ENCODE measurements at regions not wholly inside any gene's neighbourhood (a gene's known extent, or its start where the extent isn't known, plus 50 kb on each side); places are given as distances from the start of the nearest gene placed in this dataset.
A peak's percentile ranks its signal among the peaks of the same experiment; 100 is the strongest.

DNA sequence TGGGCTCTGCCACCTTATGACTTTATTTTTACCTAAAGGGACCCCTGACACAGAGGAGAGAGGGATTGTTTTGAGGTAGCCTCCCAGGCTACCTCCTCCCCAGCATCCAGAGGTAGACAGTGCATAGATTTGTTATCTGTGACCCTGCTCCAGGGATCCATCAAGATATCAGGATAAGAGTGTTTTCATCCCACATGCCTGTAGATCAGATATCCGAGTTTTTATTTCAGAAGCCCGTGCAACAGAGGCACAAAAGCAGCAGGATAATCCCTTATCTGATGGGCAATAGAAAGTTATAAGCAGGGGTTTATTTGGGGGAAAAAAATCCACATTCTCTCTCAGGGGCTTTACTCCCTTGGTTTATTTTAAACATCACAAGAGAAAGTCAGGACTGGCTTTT is 117.0 kb upstream of the RPH3A start:
- no peak overlapping the region for H3K27ac ChIP-seq (ENCODE audit: low read depth, low read length)
- Mint-ChIP-seq H3K27ac (peak overlapping the region in 1 of 8 donors; percentile 8), H3K4me3 (no peak overlapping the region), H3K27me3 (peaks cover 11 to 26% of the 10 kb centered on the region in 2 donors), H3K36me3 (no peaks in the 10 kb centered on the region), H3K4me1 (no peaks in the 10 kb centered on the region), H3K9me3 (no peaks in the 10 kb centered on the region)
- no peaks in the 10 kb centered on the region for H3K36me3 ChIP-seq (ENCODE audit: insufficient read depth, low read length)
- no peak overlapping the region for H3K4me3 ChIP-seq (ENCODE audit: low read length)
- peaks cover 5% of the 10 kb centered on the region for H3K27me3 ChIP-seq (ENCODE audit: insufficient read depth, low read length, poor library complexity, severe bottlenecking)
- DNase-seq, result no peak
- POLR2A ChIA-PET, result no interaction called here
- H3K4me1 ChIP-seq (ENCODE audit: insufficient read depth, low read length), result no peaks in the 10 kb centered on the region
- H3K9me3 ChIP-seq (ENCODE audit: low read length), result no peaks in the 10 kb centered on the region
- CTCF ChIA-PET, result no interaction called here

DNA sequence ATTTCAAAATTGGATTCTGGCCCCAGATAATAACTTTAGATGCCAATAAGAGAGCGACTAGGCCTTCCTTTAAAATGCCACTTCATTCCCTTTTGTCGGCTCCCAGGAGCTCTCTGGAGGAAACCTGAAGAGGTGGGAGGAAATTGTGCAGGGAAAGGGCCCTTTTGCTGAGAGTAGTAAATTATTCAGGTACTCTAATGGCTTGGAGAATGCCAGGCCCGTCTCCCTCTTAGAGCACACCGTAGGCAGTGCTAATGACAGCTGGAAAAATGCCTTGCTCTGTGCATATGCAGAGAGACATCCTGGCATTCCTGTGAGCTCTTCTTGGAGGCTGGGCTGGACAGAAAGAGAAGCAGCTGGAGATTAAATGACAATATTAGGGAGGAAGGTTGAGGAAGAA is 115.0 kb upstream of the RPH3A start:
- POLR2A ChIA-PET, result no interaction called here
- Mint-ChIP-seq H3K36me3 (no peaks in the 10 kb centered on the region), H3K4me1 (no peaks in the 10 kb centered on the region), H3K4me3 (no peak overlapping the region), H3K27ac (no peak overlapping the region), H3K9me3 (no peaks in the 10 kb centered on the region), H3K27me3 (peaks cover 15 to 37% of the 10 kb centered on the region in 2 donors)
- Histone ChIP-seq H3K36me3 (ENCODE audit: insufficient read depth, low read length) (no peaks in the 10 kb centered on the region), H3K27me3 (ENCODE audit: insufficient read depth, low read length, poor library complexity, severe bottlenecking) (peaks cover 5% of the 10 kb centered on the region), H3K9me3 (ENCODE audit: low read length) (no peaks in the 10 kb centered on the region), H3K4me3 (ENCODE audit: low read length) (no peak overlapping the region), H3K4me1 (ENCODE audit: insufficient read depth, low read length) (no peaks in the 10 kb centered on the region), H3K27ac (ENCODE audit: low read depth, low read length) (no peak overlapping the region)
- CTCF ChIA-PET, result no interaction called here
- DNase-seq, result no peak

DNA sequence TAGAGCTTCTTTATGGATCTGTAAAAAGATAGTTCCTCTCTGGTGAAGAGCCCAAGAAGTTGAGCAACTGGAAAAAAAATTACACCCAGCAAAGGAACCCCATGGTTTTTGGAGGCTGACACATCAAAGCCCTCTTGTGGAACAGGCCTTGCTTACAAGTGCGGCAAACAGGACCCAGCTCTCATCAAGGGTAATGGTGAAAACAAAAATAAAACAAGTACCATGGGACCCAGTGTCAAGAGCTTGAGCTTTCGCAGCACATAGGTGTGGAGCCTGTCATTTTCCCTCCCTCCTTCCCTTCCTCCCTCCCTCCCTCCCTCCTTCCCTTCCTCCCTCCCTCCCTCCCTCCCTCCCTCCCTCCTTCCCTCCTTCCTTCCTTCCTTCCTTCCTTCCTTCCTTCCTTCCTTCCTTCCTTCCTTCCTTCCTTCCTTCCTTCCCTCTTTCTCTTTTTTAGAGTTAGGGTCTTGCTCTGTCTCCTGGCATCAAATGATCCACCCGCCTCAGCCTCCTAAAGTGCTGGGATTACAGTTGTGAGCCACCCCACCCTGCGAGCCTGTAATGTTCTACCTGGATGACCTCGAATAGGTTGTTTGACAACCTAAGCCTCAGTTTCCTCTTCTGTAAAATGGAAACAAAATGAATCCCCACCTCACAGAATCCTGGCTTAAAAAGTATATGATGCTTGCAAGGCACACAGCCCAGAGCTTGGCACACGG is 114.3 kb upstream of the RPH3A start:
- ChIA-PET POLR2A (interaction anchor here (0.6 kb wide), 1 partner anchor 51 kb away, joined by 3 read pairs; no protein-coding TSS in a partner anchor), CTCF (no interaction called here)
- Histone ChIP-seq H3K27ac (ENCODE audit: low read depth, low read length) (no peak overlapping the region), H3K4me3 (ENCODE audit: low read length) (no peak overlapping the region), H3K4me1 (ENCODE audit: insufficient read depth, low read length) (no peaks in the 10 kb centered on the region), H3K36me3 (ENCODE audit: insufficient read depth, low read length) (no peaks in the 10 kb centered on the region), H3K27me3 (ENCODE audit: insufficient read depth, low read length, poor library complexity, severe bottlenecking) (peaks cover 5% of the 10 kb centered on the region), H3K9me3 (ENCODE audit: low read length) (no peaks in the 10 kb centered on the region)
- no peak for DNase-seq
- Mint-ChIP-seq H3K27me3 (peaks cover 20 to 44% of the 10 kb centered on the region in 2 donors), H3K4me1 (no peaks in the 10 kb centered on the region), H3K4me3 (no peak overlapping the region), H3K36me3 (no peaks in the 10 kb centered on the region), H3K27ac (no peak overlapping the region), H3K9me3 (no peaks in the 10 kb centered on the region)

DNA sequence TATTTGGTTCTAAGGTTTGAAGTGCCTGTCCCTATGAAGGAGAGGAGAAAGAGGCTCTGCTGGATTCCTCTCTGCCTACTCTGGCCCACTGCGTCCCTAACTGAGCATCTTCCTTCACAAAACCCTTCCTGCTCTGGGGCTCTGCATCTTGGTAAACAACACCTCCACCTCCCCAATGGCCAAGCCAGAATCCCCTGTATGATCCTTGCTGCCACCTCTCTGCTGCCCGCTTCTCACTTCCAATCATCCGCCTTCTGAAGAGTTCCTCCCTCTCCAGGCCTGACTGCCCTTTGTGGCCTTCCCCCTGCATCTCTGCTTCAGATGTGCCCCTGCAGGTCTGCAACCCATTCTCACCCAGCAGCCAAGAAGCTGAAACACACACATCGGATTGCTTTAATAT is 110.6 kb upstream of the RPH3A start:
- POLR2A ChIA-PET, result no interaction called here
- H3K9me3 ChIP-seq (ENCODE audit: low read length), result no peaks in the 10 kb centered on the region
- H3K36me3 Mint-ChIP-seq, result no peaks in the 10 kb centered on the region
- H3K27ac ChIP-seq (ENCODE audit: low read depth, low read length), result no peak overlapping the region
- H3K36me3 ChIP-seq (ENCODE audit: insufficient read depth, low read length), result no peaks in the 10 kb centered on the region
- no peak overlapping the region for H3K4me3 ChIP-seq (ENCODE audit: low read length)
- no peak for DNase-seq
- CTCF ChIA-PET, result no interaction called here
- no peaks in the 10 kb centered on the region for H3K9me3 Mint-ChIP-seq
- no peaks in the 10 kb centered on the region for H3K4me1 ChIP-seq (ENCODE audit: insufficient read depth, low read length)
- H3K27ac Mint-ChIP-seq, result no peak overlapping the region
- H3K27me3 Mint-ChIP-seq, result peaks cover 18 to 54% of the 10 kb centered on the region in 2 donors
- no peak overlapping the region for H3K4me3 Mint-ChIP-seq
- no peaks in the 10 kb centered on the region for H3K27me3 ChIP-seq (ENCODE audit: insufficient read depth, low read length, poor library complexity, severe bottlenecking)
- no peaks in the 10 kb centered on the region for H3K4me1 Mint-ChIP-seq

DNA sequence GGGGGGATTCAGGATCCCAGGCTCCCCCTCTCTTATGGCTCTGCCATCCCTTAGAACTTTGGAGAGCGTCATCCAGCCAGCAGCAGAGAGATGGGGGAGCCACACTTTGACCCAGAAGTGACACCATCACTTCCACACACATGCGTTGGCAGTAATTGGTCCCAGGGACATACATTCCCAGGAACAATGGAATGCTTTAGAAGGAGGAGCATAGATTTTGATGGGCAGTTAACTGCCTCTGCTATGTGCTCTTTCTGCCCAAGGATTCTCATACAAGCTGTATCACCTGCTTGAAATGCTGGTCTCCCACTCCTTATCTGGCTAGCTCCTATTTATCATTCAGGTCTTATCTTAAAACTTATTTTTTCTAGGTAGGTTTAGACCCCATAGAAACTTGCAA is 109.0 kb upstream of the RPH3A start:
- H3K4me3 ChIP-seq (ENCODE audit: low read length), result no peak overlapping the region
- H3K27ac ChIP-seq (ENCODE audit: low read depth, low read length), result no peak overlapping the region
- Mint-ChIP-seq H3K27me3 (peaks cover 20 to 54% of the 10 kb centered on the region in 2 donors), H3K36me3 (no peaks in the 10 kb centered on the region), H3K4me1 (no peaks in the 10 kb centered on the region), H3K27ac (no peak overlapping the region), H3K9me3 (no peaks in the 10 kb centered on the region), H3K4me3 (no peak overlapping the region)
- no peaks in the 10 kb centered on the region for H3K9me3 ChIP-seq (ENCODE audit: low read length)
- H3K27me3 ChIP-seq (ENCODE audit: insufficient read depth, low read length, poor library complexity, severe bottlenecking), result no peaks in the 10 kb centered on the region
- ChIA-PET POLR2A (no interaction called here), CTCF (no interaction called here)
- H3K4me1 ChIP-seq (ENCODE audit: insufficient read depth, low read length), result no peaks in the 10 kb centered on the region
- H3K36me3 ChIP-seq (ENCODE audit: insufficient read depth, low read length), result no peaks in the 10 kb centered on the region
- DNase-seq, result no peak

DNA sequence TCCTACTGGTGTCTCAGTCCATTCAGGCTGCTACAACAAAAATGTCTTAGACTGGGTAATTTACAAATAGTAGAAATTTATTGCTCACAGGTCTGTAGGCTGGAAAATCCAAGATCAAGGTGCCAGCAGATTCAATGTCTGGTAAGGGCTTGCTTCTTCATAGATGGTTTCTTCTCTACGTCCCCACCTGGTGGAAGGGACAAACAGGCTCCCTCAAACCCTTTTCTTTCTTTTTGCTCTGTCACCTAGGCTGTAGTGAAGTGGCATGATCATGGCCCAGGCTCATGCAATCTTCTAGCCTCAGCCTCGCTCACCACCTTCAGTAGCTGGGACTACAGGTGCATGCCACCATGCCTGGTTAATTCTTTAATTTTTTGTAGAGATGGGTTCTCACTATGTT is 106.8 kb upstream of the RPH3A start:
- Mint-ChIP-seq H3K9me3 (no peaks in the 10 kb centered on the region), H3K4me1 (no peaks in the 10 kb centered on the region), H3K27me3 (peaks cover 14 to 60% of the 10 kb centered on the region in 2 donors), H3K36me3 (no peaks in the 10 kb centered on the region), H3K27ac (no peak overlapping the region), H3K4me3 (no peak overlapping the region)
- no peaks in the 10 kb centered on the region for H3K36me3 ChIP-seq (ENCODE audit: insufficient read depth, low read length)
- ChIA-PET POLR2A (no interaction called here), CTCF (no interaction called here)
- no peaks in the 10 kb centered on the region for H3K27me3 ChIP-seq (ENCODE audit: insufficient read depth, low read length, poor library complexity, severe bottlenecking)
- DNase-seq, result no peak
- H3K9me3 ChIP-seq (ENCODE audit: low read length), result no peaks in the 10 kb centered on the region
- no peak overlapping the region for H3K4me3 ChIP-seq (ENCODE audit: low read length)
- no peaks in the 10 kb centered on the region for H3K4me1 ChIP-seq (ENCODE audit: insufficient read depth, low read length)
- no peak overlapping the region for H3K27ac ChIP-seq (ENCODE audit: low read depth, low read length)

DNA sequence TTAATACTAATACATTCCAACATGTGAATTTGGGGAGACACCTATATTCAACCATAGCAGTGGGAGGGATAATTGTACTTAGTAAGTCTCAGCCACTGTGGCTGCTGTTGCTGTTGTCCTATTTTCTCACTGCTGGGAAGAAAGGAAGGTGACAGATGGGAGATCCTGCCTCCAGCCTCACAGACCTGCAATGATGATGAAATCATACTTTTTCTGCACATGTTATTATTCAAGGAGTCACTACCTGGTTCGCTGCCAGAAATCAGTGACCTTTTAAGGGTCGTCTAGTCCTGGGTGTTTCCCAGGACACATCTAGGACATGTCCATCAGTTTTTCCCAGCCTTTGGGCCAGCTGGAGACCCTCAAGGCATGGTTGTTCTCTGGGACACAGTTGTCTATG is 106.2 kb upstream of the RPH3A start:
- peaks cover 15 to 61% of the 10 kb centered on the region in 2 donors for H3K27me3 Mint-ChIP-seq
- H3K36me3 Mint-ChIP-seq, result peaks cover 0 to under 1% (median 0%) of the 10 kb centered on the region in 3 donors
- Histone ChIP-seq H3K4me3 (ENCODE audit: low read length) (no peak overlapping the region), H3K27me3 (ENCODE audit: insufficient read depth, low read length, poor library complexity, severe bottlenecking) (no peaks in the 10 kb centered on the region), H3K27ac (ENCODE audit: low read depth, low read length) (no peak overlapping the region), H3K9me3 (ENCODE audit: low read length) (no peaks in the 10 kb centered on the region), H3K4me1 (ENCODE audit: insufficient read depth, low read length) (no peaks in the 10 kb centered on the region), H3K36me3 (ENCODE audit: insufficient read depth, low read length) (no peaks in the 10 kb centered on the region)
- H3K27ac Mint-ChIP-seq, result peak overlapping the region in 1 of 8 donors; percentile 38
- CTCF ChIA-PET, result no interaction called here
- H3K4me1 Mint-ChIP-seq, result no peaks in the 10 kb centered on the region
- no peaks in the 10 kb centered on the region for H3K9me3 Mint-ChIP-seq
- no peak for DNase-seq
- POLR2A ChIA-PET, result no interaction called here
- H3K4me3 Mint-ChIP-seq, result no peak overlapping the region

DNA sequence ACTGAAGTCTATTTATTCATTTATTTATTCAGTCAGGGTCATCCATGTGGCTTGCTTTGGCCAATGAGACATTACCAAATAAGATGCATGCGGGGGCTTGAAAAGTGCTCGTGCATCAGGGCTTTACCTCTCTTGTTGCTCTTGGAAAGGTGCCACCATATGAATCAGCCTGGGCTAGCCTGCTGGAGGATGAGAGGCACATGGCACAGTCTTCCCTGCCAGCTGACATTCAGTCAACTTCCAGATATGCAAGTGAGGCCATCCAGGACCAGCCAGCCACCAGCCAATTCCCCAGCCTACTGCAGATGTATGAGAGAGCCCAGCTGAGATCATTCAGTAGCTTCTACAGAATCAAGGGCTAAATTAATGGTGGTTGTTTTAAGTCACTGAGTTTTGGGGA is 105.2 kb upstream of the RPH3A start:
- DNase-seq, result no peak
- POLR2A ChIA-PET, result no interaction called here

More for the DNA sequence above, 105.2 kb upstream of the RPH3A start:
- Histone ChIP-seq H3K9me3 (ENCODE audit: low read length) (no peaks in the 10 kb centered on the region), H3K4me3 (ENCODE audit: low read length) (no peak overlapping the region), H3K27ac (ENCODE audit: low read depth, low read length) (no peak overlapping the region), H3K36me3 (ENCODE audit: insufficient read depth, low read length) (no peaks in the 10 kb centered on the region), H3K27me3 (ENCODE audit: insufficient read depth, low read length, poor library complexity, severe bottlenecking) (no peaks in the 10 kb centered on the region), H3K4me1 (ENCODE audit: insufficient read depth, low read length) (no peaks in the 10 kb centered on the region)
- CTCF ChIA-PET, result no interaction called here
- H3K27ac Mint-ChIP-seq, result no peak overlapping the region
- peaks cover 0 to 2% (median 0%) of the 10 kb centered on the region in 5 donors for H3K9me3 Mint-ChIP-seq
- no peak overlapping the region for H3K4me3 Mint-ChIP-seq
- peaks cover 15 to 59% of the 10 kb centered on the region in 2 donors for H3K27me3 Mint-ChIP-seq
- H3K4me1 Mint-ChIP-seq, result no peaks in the 10 kb centered on the region
- H3K36me3 Mint-ChIP-seq, result peaks cover 0 to 2% (median 0%) of the 10 kb centered on the region in 3 donors

Measured in CD8-positive, alpha-beta memory T cell (primary cell).